Esophagus squamous epithelium (tissue), 5 donors: ENCODE measurements at regions not wholly inside any gene's neighbourhood (a gene's known extent, or its start where the extent isn't known, plus 50 kb on each side); places are given as distances from the start of the nearest gene placed in this dataset.
"Not testable (repeated sequence)": the region's sequence is repeated elsewhere in the genome, so short reads cannot be mapped to it uniquely, and the experiment has no call there.

Source experiments
- DNase-seq: peaks from one replicate; lab custom pipeline; 2025; lab: John Stamatoyannopoulos, UW
- H3K27ac ChIP-seq, 4 donors: fragments of 200-600 bp; sonication (generic); one replicate each; pipeline ENCODE4 v1.5.1; 2016 to 2019; ENCODE audit warnings: mild to moderate bottlenecking in 1 of 4
- H3K27me3 ChIP-seq, 4 donors: fragments of 200-600 bp; sonication (generic); 1 replicate in 3 of 4; 2 replicates in 1 of 4; pipeline versions ENCODE4 v1.5.1 to v1.6.0; 2017 to 2021; ENCODE audit warnings: antibody characterized with exemption in 1 of 4
- H3K36me3 ChIP-seq, 3 donors: fragments of 200-600 bp; sonication (generic); one replicate each; pipeline ENCODE4 v1.5.1; 2016 to 2019
- H3K4me1 ChIP-seq, 3 donors: fragments of 200-600 bp; sonication (generic); one replicate each; pipeline ENCODE4 v1.5.1; 2017 to 2019
- H3K4me3 ChIP-seq, 4 donors: fragments of 200-600 bp; sonication (generic); 1 replicate in 3 of 4; 2 replicates in 1 of 4; pipeline ENCODE4 v1.5.1; 2016 to 2019; ENCODE audit warnings: mild to moderate bottlenecking in 2 of 4, moderate library complexity in 1 of 4
- H3K9me3 ChIP-seq, 3 donors: fragments of 200-600 bp; sonication (generic); one replicate each; pipeline ENCODE4 v1.5.1; 2016 to 2019
- POLR2A ChIP-seq, 4 donors: fragments of 450-650 bp; IDR thresholded peaks; one replicate each; pipeline ENCODE4 v1.6.1; 2017; ENCODE audit warnings: antibody characterized with exemption in 4 of 4, mild to moderate bottlenecking in 4 of 4, moderate library complexity in 3 of 4
- WGBS, 2 donors: methylation state at CpG; one replicate each; pipeline ENCODE4 v1.1.5; 2018; 5-methylcytosine and 5-hydroxymethylcytosine counted together
- intact Hi-C: fragments of 100-400 bp; cut with DNase I; formaldehyde crosslinking; loops from one replicate; pipeline ENCODE4 v1.15.0; 2022
- TF ChIP-seq, protein P1 (sequence below), 6 experiments: fragments of 450-650 bp in 4 of 6; fragments of 200-600 bp in 2 of 6; sonication (generic) in 2 of 6; IDR thresholded peaks; one replicate each; pipeline ENCODE4 v1.5.1; 2016 to 2019; ENCODE audit warnings: antibody characterized with exemption in 6 of 6, mild to moderate bottlenecking in 4 of 6, moderate library complexity in 4 of 6
- donor health status: DM: yes; HTN: yes; CAD: no.

DNA sequence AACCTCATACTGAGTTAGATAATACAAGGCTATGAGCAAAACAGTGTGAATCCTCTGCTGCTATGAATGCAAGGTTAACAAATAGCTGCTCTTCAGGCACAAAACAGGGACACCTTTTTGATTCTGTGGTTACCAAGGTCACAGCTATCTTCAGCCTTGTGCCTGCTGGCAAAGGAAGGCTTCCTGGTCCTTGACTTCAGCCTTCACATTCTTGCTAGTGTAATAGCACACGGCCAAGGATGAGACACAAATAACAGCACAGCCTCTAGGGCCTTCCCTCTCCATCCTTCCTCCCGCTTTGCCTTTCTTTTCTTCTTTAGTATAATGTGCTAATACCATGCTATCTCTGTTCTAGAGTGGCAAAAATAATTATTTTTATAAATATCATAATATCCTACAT is 130.6 kb upstream of the CAV2 start:
- intact Hi-C loops = no loop called here
- Histone ChIP-seq H3K4me3 (no peak overlapping the region), H3K4me1 (no peaks in the 10 kb centered on the region), H3K36me3 (no peaks in the 10 kb centered on the region), H3K27ac (no peak overlapping the region), H3K27me3 (no peaks in the 10 kb centered on the region), H3K9me3 (no peaks in the 10 kb centered on the region)
- DNase-seq = no peak
- WGBS, 2 donors = 60 to 65% methylated on average over 2 of the region's 2 CpGs
- TF ChIP-seq, protein P1, sequence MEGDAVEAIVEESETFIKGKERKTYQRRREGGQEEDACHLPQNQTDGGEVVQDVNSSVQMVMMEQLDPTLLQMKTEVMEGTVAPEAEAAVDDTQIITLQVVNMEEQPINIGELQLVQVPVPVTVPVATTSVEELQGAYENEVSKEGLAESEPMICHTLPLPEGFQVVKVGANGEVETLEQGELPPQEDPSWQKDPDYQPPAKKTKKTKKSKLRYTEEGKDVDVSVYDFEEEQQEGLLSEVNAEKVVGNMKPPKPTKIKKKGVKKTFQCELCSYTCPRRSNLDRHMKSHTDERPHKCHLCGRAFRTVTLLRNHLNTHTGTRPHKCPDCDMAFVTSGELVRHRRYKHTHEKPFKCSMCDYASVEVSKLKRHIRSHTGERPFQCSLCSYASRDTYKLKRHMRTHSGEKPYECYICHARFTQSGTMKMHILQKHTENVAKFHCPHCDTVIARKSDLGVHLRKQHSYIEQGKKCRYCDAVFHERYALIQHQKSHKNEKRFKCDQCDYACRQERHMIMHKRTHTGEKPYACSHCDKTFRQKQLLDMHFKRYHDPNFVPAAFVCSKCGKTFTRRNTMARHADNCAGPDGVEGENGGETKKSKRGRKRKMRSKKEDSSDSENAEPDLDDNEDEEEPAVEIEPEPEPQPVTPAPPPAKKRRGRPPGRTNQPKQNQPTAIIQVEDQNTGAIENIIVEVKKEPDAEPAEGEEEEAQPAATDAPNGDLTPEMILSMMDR (IDR thresholded peaks at IDR 0.05) = no peak
- TF ChIP-seq POLR2A (IDR thresholded peaks at IDR 0.05) = no peak

DNA sequence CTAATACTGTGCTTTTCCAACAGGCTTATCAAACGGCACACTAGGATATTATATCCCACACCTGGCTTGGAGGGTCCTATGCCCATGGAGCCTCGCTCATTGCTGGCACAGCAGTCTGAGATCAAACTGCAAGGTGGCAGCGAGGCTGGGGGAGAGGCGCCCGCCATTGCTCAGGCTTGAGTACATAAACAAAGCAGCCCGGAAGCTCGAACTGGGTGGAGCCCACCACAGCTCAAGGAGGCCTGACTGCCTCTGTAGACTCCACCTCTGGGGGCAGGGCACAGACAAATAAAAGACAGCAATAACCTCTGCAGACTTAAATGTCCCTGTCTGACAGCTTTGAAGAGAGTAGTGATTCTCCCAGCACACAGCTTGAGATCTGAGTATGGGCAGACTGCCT is 128.0 kb upstream of the CAV2 start:
- intact Hi-C loops, DNase-seq, H3K36me3 ChIP-seq, H3K27me3 ChIP-seq, H3K4me3 ChIP-seq, H3K9me3 ChIP-seq, H3K27ac ChIP-seq, H3K4me1 ChIP-seq: not testable (repeated sequence)
- 100% methylated on average over 6 of the region's 7 CpGs; no CpG with 5 or more reads in 1 of the 2 donors for WGBS, 2 donors

DNA sequence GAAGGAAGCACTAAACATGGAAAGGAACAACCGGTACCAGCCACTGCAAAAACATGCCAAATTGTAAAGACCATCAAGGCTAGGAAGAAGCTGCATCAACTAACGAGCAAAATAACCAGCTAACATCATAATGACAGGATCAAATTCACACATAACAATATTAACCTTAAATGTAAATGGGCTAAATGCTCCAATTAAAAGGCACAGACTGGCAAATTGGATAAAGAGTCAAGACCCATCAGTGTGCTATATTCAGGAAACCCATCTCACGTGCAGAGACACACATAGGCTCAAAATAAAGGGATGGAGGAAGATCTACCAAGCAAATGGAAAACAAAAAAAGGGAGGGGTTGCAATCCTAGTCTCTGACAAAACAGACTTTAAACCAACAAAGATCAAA is 126.3 kb upstream of the CAV2 start:
- H3K27ac ChIP-seq, H3K4me1 ChIP-seq, H3K4me3 ChIP-seq, intact Hi-C loops, H3K27me3 ChIP-seq, H3K36me3 ChIP-seq, DNase-seq, H3K9me3 ChIP-seq: not testable (repeated sequence)
- WGBS, 2 donors = 67% methylated on average over 1 of the region's 3 CpGs; no CpG with 5 or more reads in 1 of the 2 donors

DNA sequence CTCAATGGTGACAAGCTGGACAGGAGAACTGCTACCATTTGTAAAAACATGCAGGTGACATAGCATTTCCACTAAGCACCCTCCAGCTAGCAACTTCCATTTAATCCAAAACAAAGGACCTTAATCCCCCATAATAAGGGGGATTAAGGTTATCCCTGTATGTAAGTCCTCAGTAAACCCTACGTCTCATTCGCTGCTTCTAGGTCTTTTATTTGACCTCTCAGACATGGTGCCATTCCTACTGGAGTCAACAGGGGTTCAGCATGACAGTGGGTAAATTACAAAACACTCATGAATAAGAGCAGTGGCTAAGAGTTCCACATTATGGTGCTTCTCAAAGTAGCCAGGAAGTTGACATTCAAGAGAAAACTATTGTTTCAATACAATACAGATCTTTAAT is 121.8 kb upstream of the CAV2 start:
- WGBS, 2 donors = 81 to 85% methylated on average over 2 of the region's 2 CpGs
- Histone ChIP-seq H3K36me3 (no peaks in the 10 kb centered on the region), H3K4me3 (no peak overlapping the region), H3K4me1 (peaks cover 0 to 6% (median 0%) of the 10 kb centered on the region in 3 donors), H3K27me3 (no peaks in the 10 kb centered on the region), H3K9me3 (no peaks in the 10 kb centered on the region), H3K27ac (no peak overlapping the region)
- intact Hi-C loops = no loop called here
- no peak for DNase-seq
- no peak for TF ChIP-seq POLR2A (IDR thresholded peaks at IDR 0.05)
- TF ChIP-seq, protein P1 (IDR thresholded peaks at IDR 0.05) = no peak

DNA sequence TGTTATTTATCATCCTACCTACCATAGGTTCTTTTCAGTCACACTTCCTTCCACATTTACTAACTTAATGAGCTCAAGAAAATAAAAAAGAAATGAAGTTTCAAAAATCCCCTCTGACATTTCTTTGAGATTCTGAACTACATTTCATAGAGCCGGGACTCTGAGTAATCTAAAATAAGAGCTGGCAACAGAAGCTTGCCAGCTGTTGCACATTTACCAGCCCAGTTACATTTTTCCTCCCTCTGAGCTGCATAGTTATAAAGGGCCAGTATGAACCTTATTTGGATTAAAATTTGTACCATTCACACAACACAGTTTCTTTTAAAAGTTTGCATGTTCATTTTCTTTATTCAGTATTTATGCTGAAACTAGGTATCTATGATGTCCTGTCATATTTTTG is 119.5 kb upstream of the CAV2 start:
- TF ChIP-seq, protein P1 (IDR thresholded peaks at IDR 0.05) = no peak
- no peak for TF ChIP-seq POLR2A (IDR thresholded peaks at IDR 0.05)
- H3K9me3 ChIP-seq = no peaks in the 10 kb centered on the region
- 31 to 47% methylated on average over 1 of the region's 1 CpG for WGBS, 2 donors
- H3K4me3 ChIP-seq = no peak overlapping the region
- DNase-seq = no peak
- H3K36me3 ChIP-seq = no peaks in the 10 kb centered on the region
- peaks cover 0 to 6% (median 0%) of the 10 kb centered on the region in 3 donors for H3K4me1 ChIP-seq
- H3K27ac ChIP-seq = peak overlapping the region in 1 of 4 donors; percentile 27
- no peaks in the 10 kb centered on the region for H3K27me3 ChIP-seq
- intact Hi-C loops = no loop called here

DNA sequence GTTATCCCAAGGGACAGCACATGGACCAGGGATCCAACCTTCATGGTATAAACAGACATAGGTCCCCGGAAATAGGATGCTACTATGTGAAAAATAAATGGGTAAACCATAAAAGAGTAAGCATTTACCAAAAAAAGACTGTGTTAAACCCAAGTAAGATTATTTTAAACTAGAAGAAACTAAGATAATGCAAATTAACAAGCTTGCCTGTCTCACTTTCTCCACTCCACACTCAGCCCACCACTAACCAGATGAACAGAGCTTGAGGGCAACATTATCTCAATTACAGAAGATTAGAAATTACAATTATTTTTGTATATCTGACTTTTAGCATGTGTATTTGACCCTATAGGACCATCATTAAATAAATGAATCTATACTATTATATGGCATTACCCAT is 117.2 kb upstream of the CAV2 start:
- no peak for DNase-seq
- H3K36me3 ChIP-seq = no peaks in the 10 kb centered on the region
- TF ChIP-seq, protein P1 (IDR thresholded peaks at IDR 0.05) = no peak
- no peak for TF ChIP-seq POLR2A (IDR thresholded peaks at IDR 0.05)
- intact Hi-C loops = no loop called here
- no peak overlapping the region for H3K4me3 ChIP-seq
- H3K9me3 ChIP-seq = no peaks in the 10 kb centered on the region
- H3K4me1 ChIP-seq = peaks cover 0 to 6% (median 0%) of the 10 kb centered on the region in 3 donors
- no peaks in the 10 kb centered on the region for H3K27me3 ChIP-seq
- H3K27ac ChIP-seq = no peak overlapping the region
- WGBS, 2 donors = 67 to 92% methylated on average over 1 of the region's 1 CpG
